CD4-positive, alpha-beta memory T cell (primary cell): ENCODE measurements at regions not wholly inside any gene's neighbourhood (a gene's known extent, or its start where the extent isn't known, plus 50 kb on each side); places are given as distances from the start of the nearest gene placed in this dataset.

Experiments
- CTCF ChIA-PET: fragments of 350-600 bp; sonication (Branson Sonifier 250); formaldehyde crosslinking; loops from one replicate; lab custom pipeline; 2021; ENCODE audit warnings: inconsistent platforms; ENCODE audit not compliant: partially characterized antibody; lab: Charles Lee
- POLR2A ChIA-PET: fragments of 350-600 bp; sonication (Branson Sonifier 250); formaldehyde crosslinking; loops from one replicate; lab custom pipeline; 2021; ENCODE audit not compliant: partially characterized antibody; lab: Charles Lee
- DNase-seq, 5 donors: peaks; one replicate each; pipeline versions ENCODE4 v3.0.0 to v3.0.0-alpha.2; 2020 to 2022; ENCODE audit warnings: mixed read lengths in 1 of 5
- H3K27ac ChIP-seq: one replicate; pipeline ENCODE4 v1.7.0; 2013; ENCODE audit warnings: low read depth, low read length
- H3K27me3 ChIP-seq: 2 replicates; pipeline ENCODE4 v1.7.0; 2013; ENCODE audit warnings: mild to moderate bottlenecking, low read length, moderate library complexity; ENCODE audit not compliant: insufficient read depth
- H3K36me3 ChIP-seq: 2 replicates; pipeline ENCODE4 v1.7.0; 2013; ENCODE audit warnings: mild to moderate bottlenecking, low read length, moderate library complexity; ENCODE audit not compliant: insufficient read depth
- H3K4me1 ChIP-seq: 2 replicates; pipeline ENCODE4 v1.7.0; 2013; ENCODE audit warnings: mild to moderate bottlenecking, low read length, moderate library complexity; ENCODE audit not compliant: insufficient read depth
- H3K4me3 ChIP-seq, 2 donors: one replicate each; pipeline ENCODE4 v1.7.0; 2013; ENCODE audit warnings: low read length in 2 of 2, mild to moderate bottlenecking in 1 of 2
- H3K9me3 ChIP-seq, 2 donors: one replicate each; pipeline ENCODE4 v1.7.0; 2013; ENCODE audit warnings: low read length in 2 of 2, control low read depth in 1 of 2; ENCODE audit not compliant: control insufficient read depth in 1 of 2
- H3K27ac Mint-ChIP-seq, 7 donors: one replicate each; pipeline ENCODE4 v1.8.0; 2020 to 2021; ENCODE audit warnings: mixed read lengths in 7 of 7, mild to moderate bottlenecking in 6 of 7, inconsistent platforms in 3 of 7, moderate library complexity in 3 of 7
- H3K27me3 Mint-ChIP-seq, 2 donors: one replicate each; pipeline ENCODE4 v1.8.0; 2020 to 2021; ENCODE audit warnings: mixed read lengths in 2 of 2
- H3K36me3 Mint-ChIP-seq, 2 donors: one replicate each; pipeline ENCODE4 v1.8.0; 2020 to 2021; ENCODE audit warnings: mixed read lengths in 2 of 2, inconsistent platforms in 1 of 2, mild to moderate bottlenecking in 1 of 2
- H3K4me1 Mint-ChIP-seq, 4 donors: one replicate each; pipeline ENCODE4 v1.8.0; 2020 to 2021; ENCODE audit warnings: mixed read lengths in 4 of 4, mild to moderate bottlenecking in 1 of 4
- H3K4me3 Mint-ChIP-seq, 8 donors: one replicate each; pipeline ENCODE4 v1.8.0; 2020 to 2021; ENCODE audit warnings: mixed read lengths in 8 of 8, mild to moderate bottlenecking in 7 of 8, moderate library complexity in 6 of 8, inconsistent platforms in 3 of 8
- H3K9me3 Mint-ChIP-seq, 8 donors: one replicate each; pipeline ENCODE4 v1.8.0; 2020 to 2021; ENCODE audit warnings: mixed read lengths in 8 of 8, mild to moderate bottlenecking in 5 of 8, inconsistent platforms in 3 of 8, moderate library complexity in 1 of 8
- intact Hi-C: fragments of 100-400 bp; cut with micrococcal nuclease; formaldehyde crosslinking; loops from one replicate; pipeline ENCODE4 v1.15.1; 2023

DNA sequence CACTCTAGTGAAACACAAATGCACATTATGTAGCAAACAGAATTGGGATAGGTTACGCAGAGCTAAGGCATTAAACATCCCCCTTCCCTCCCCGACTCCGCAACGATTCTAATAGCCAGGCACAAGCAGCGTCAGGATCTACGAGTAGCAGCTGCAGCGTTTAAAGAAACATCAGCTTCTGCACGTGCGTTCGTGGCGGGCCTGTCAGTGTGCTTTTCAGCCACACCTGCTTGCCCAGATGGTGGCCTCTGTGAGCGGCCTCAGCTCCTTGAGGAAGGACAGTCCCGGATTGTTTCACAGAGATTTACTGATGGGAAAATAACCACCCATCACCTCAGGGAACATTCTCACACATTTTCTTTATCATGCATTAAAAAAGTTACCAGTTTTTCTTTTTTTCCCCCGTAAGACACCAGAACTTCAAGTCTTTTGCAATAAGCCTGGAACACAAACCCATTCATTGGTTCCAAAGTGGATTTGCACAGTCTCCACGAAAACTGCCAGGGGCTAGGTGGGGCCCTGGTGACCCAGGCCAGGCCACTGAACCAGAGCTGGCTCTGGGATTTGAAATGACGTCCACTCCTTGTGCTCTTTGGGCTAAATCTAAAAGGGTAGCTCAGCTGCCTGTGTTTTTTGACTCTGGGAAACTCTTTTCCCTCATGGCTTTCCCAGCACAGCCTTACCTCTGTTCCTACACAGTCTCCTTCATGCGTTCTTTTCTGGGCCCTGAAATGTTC is 325.5 kb downstream of the KCNRG start:
- H3K27ac ChIP-seq: no peak overlapping the region
- Mint-ChIP-seq H3K9me3 (peaks cover 0 to 9% (median 6%) of the 10 kb centered on the region in 8 donors), H3K27ac (no peak overlapping the region), H3K4me1 (peaks cover 7 to 9% (median 8%) of the 10 kb centered on the region in 4 donors), H3K36me3 (peaks cover 0 to 4% of the 10 kb centered on the region in 2 donors), H3K27me3 (no peaks in the 10 kb centered on the region), H3K4me3 (no peak overlapping the region)
- POLR2A ChIA-PET: no interaction called here
- CTCF ChIA-PET: no interaction called here
- H3K4me3 ChIP-seq: no peak overlapping the region
- H3K4me1 ChIP-seq: peaks cover 8% of the 10 kb centered on the region
- no peaks in the 10 kb centered on the region for H3K9me3 ChIP-seq
- DNase-seq: no peak
- intact Hi-C loops: no loop called here
- no peaks in the 10 kb centered on the region for H3K27me3 ChIP-seq
- H3K36me3 ChIP-seq: no peaks in the 10 kb centered on the region

DNA sequence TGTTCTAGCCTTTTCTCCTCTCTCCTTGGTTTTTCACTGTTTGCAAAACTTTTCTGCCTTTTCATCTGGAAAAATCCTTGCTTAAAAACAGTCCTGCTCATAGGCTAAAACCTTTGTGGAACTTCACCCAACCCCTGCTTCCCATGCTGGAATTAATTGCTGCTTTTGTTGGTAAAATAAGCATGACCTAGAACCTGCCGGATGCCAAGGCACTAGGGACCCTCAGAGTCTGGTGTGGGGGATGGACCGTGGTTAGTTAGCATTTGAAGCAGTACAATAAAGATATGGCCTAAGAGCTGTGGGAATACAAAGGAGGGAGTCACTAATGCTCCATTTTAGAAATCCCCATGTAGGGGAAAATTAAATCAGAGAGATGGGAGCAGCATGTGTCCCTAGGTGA is 326.3 kb downstream of the KCNRG start:
- intact Hi-C loops: no loop called here
- no peak for DNase-seq
- ChIA-PET CTCF (no interaction called here), POLR2A (no interaction called here)
- Mint-ChIP-seq H3K9me3 (peaks cover 0 to 9% (median 6%) of the 10 kb centered on the region in 8 donors), H3K4me1 (peaks cover 7 to 13% (median 11%) of the 10 kb centered on the region in 4 donors), H3K27me3 (no peaks in the 10 kb centered on the region), H3K36me3 (peaks cover 0 to 4% of the 10 kb centered on the region in 2 donors), H3K27ac (no peak overlapping the region), H3K4me3 (no peak overlapping the region)
- Histone ChIP-seq H3K9me3 (no peaks in the 10 kb centered on the region), H3K27me3 (no peaks in the 10 kb centered on the region), H3K4me1 (peaks cover 8% of the 10 kb centered on the region), H3K4me3 (no peak overlapping the region), H3K36me3 (no peaks in the 10 kb centered on the region), H3K27ac (no peak overlapping the region)

DNA sequence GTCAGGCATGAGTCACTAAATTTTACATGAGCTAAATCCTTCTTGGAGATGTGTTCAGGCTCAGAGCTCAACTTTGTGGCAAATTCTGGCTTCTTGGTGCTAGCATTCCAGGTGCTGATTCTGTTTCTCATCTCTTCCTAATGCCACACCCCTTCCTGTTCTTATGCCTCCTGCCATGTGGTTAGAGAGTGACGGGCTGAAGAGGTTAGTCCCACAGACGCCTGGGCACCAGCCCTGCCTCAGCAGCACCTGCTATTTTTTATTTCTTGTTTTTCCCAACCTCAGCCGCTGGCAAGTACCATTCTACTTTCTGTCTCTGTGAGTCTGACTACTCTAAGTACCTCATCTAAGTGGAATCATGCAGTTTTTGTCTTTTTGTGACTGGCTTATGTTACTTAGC is 329.5 kb downstream of the KCNRG start:
- Histone ChIP-seq H3K27ac (no peak overlapping the region), H3K4me3 (no peak overlapping the region), H3K36me3 (no peaks in the 10 kb centered on the region), H3K4me1 (peaks cover 8% of the 10 kb centered on the region), H3K9me3 (no peaks in the 10 kb centered on the region), H3K27me3 (no peaks in the 10 kb centered on the region)
- DNase-seq: no peak
- CTCF ChIA-PET: no interaction called here
- H3K36me3 Mint-ChIP-seq: peaks cover 0 to 13% of the 10 kb centered on the region in 2 donors
- POLR2A ChIA-PET: no interaction called here
- H3K4me1 Mint-ChIP-seq: peaks cover 7 to 13% (median 11%) of the 10 kb centered on the region in 4 donors
- H3K27me3 Mint-ChIP-seq: peaks cover 0 to 3% of the 10 kb centered on the region in 2 donors
- H3K9me3 Mint-ChIP-seq: peaks cover 0 to 9% (median 6%) of the 10 kb centered on the region in 8 donors
- intact Hi-C loops: no loop called here
- H3K4me3 Mint-ChIP-seq: peak overlapping the region in 1 of 8 donors; percentile 1
- peak overlapping the region in 2 of 7 donors; percentile 28 to 48 for H3K27ac Mint-ChIP-seq

DNA sequence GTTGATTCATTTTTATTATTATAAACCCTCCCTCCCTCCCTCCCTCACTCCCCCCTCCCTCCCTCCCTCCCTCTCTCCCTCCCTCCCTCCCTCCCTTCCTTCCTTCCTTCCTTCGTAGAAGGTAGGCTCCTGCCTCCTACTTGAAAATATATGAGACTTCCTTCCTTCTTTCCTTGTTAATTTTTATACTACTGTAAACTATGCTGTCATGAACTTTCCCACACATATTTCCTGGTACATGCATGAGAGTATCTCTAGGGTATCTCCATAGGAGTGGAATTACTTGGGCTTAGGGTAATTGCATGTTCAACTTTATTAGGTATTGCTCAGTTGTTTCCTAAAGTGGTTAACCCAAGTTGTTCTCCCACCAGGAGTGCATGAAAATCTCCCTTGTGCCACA is 330.6 kb downstream of the KCNRG start:
- peaks cover 0 to 13% of the 10 kb centered on the region in 2 donors for H3K36me3 Mint-ChIP-seq
- H3K27ac ChIP-seq: no peak overlapping the region
- peaks cover 0 to 9% (median 6%) of the 10 kb centered on the region in 8 donors for H3K9me3 Mint-ChIP-seq
- ChIA-PET POLR2A (no interaction called here), CTCF (interaction anchor here (1.1 kb wide), 1 partner anchor 20 kb away, joined by 3 read pairs; no protein-coding TSS in a partner anchor)
- H3K4me1 ChIP-seq: peaks cover 8% of the 10 kb centered on the region
- H3K4me3 Mint-ChIP-seq: no peak overlapping the region
- H3K27me3 Mint-ChIP-seq: peaks cover 0 to 3% of the 10 kb centered on the region in 2 donors
- H3K27me3 ChIP-seq: no peaks in the 10 kb centered on the region
- no peaks in the 10 kb centered on the region for H3K9me3 ChIP-seq
- H3K36me3 ChIP-seq: no peaks in the 10 kb centered on the region
- H3K4me1 Mint-ChIP-seq: peaks cover 7 to 13% (median 11%) of the 10 kb centered on the region in 4 donors
- H3K4me3 ChIP-seq: no peak overlapping the region
- intact Hi-C loops: no loop called here
- no peak overlapping the region for H3K27ac Mint-ChIP-seq
- no peak for DNase-seq

DNA sequence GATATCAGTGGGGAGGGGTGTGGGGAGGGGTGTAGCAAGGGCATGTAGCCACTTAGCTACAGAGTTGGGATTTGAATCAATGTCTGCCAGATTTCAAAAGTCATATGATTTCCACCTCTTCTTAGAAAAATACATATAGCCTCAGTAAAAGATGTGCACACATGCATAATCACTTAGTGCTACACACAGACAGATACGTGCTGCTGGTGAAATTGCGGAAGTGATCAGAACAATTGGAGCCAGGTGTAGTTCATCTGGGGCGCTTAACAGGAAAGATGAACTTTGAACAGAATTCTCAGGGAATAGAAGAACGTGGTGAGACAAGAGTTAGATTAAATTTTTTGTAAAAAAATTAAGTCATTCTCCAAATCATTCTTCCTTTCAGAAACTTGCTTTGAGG is 333.1 kb downstream of the KCNRG start:
- Histone ChIP-seq H3K4me3 (no peak overlapping the region), H3K9me3 (no peaks in the 10 kb centered on the region), H3K4me1 (peaks cover 8% of the 10 kb centered on the region), H3K27me3 (no peaks in the 10 kb centered on the region), H3K36me3 (no peaks in the 10 kb centered on the region), H3K27ac (no peak overlapping the region)
- ChIA-PET CTCF (no interaction called here), POLR2A (no interaction called here)
- Mint-ChIP-seq H3K9me3 (no peaks in the 10 kb centered on the region), H3K36me3 (peaks cover 0 to 9% of the 10 kb centered on the region in 2 donors), H3K4me3 (no peak overlapping the region), H3K4me1 (peaks cover 7 to 13% (median 11%) of the 10 kb centered on the region in 4 donors), H3K27ac (no peak overlapping the region), H3K27me3 (peaks cover 0 to 3% of the 10 kb centered on the region in 2 donors)
- intact Hi-C loops: no loop called here
- DNase-seq: no peak

DNA sequence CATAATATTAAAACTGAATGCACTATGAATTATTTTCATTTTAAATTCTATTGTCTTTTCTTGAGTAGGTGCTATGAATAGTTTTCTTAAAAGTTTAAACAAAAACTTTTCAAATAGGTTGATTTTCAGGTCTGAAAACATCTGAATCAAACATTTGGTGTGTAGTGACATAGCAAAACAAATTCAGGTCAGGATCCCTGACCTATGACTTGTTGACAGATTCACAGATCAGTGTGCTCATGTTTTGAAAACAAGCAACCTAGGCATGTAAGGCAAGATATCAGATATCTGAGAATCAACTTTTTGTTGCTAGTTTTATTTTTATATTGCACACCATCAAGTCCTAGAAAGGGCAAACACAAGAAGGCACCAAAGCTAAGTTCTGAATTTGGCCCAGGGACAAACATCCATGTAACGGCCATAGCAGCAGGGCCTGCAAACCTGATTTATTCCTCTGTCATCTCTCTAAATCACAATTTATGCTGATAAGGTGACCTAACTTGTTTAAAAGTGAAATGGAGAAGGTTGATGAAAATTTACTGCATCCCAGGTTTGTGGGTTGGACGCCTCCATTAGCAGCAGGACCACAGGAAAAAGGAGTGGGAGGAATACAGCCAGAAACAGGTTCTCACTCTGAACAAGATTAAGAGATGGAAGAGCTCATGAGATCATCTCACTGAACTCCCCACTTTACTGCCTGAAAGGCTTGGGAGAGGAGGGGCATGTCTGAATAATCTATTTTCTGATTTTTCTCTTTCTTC is 337.7 kb downstream of the KCNRG start:
- Histone ChIP-seq H3K27me3 (no peaks in the 10 kb centered on the region), H3K9me3 (no peaks in the 10 kb centered on the region), H3K27ac (no peak overlapping the region), H3K4me1 (peaks cover 18% of the 10 kb centered on the region), H3K4me3 (no peak overlapping the region), H3K36me3 (no peaks in the 10 kb centered on the region)
- Mint-ChIP-seq H3K36me3 (peaks cover 0 to 2% of the 10 kb centered on the region in 2 donors), H3K27me3 (no peaks in the 10 kb centered on the region), H3K4me3 (no peak overlapping the region), H3K4me1 (peaks cover 9 to 31% (median 23%) of the 10 kb centered on the region in 4 donors), H3K27ac (no peak overlapping the region), H3K9me3 (no peaks in the 10 kb centered on the region)
- DNase-seq: no peak
- intact Hi-C loops: no loop called here
- ChIA-PET CTCF (interaction anchor here (0.9 kb wide), 1 partner anchor 12 kb away, joined by 4 read pairs; no protein-coding TSS in a partner anchor), POLR2A (interaction anchor here (0.8 to 1.1 kb wide), 2 partner anchors 93 to 227 kb away, joined by 3 read pairs; no protein-coding TSS in a partner anchor)
